A673 (cell line): ENCODE measurements at regions not wholly inside any gene's neighbourhood (a gene's known extent, or its start where the extent isn't known, plus 50 kb on each side); places are given as distances from the start of the nearest gene placed in this dataset.
A peak's percentile ranks its signal among the peaks of the same experiment; 100 is the strongest.

Source experiments
- BruUV-seq: library from RNA; stranded (reverse); fragments of 400-500 nt; replicated peaks from 2 replicates; lab custom pipeline; 2021; lab: Mats Ljungman, UMichigan
- CTCF ChIA-PET: fragments of 300-600 bp; sonication (Branson Sonifier 250); formaldehyde crosslinking; loops from one replicate; lab custom pipeline; 2022; ENCODE audit warnings: antibody characterized with exemption; lab: Charles Lee
- POLR2A ChIA-PET: fragments of 300-600 bp; sonication (Branson Sonifier 250); formaldehyde crosslinking; loops from one replicate; lab custom pipeline; 2022; ENCODE audit warnings: antibody characterized with exemption; ENCODE audit not compliant: low non-redundant PET; lab: Charles Lee
- DNase-seq: peaks from one replicate; pipeline ENCODE4 v3.0.0-alpha.2; 2015; ENCODE audit warnings: low spot score
- H3K27ac ChIP-seq: fragments of 200-600 bp; sonication (generic); 2 replicates; pipeline ENCODE4 v1.5.1; 2016; ENCODE audit warnings: mixed run types, low read depth, mild to moderate bottlenecking, mixed read lengths, antibody characterized with exemption, low read length; ENCODE audit not compliant: poor library complexity, severe bottlenecking
- H3K27me3 ChIP-seq: fragments of 200-600 bp; sonication (generic); replicated peaks from 2 replicates; pipeline ENCODE4 v1.6.1; 2017; ENCODE audit warnings: mixed run types, low read depth, mild to moderate bottlenecking, mixed read lengths, antibody characterized with exemption, low read length; ENCODE audit not compliant: insufficient read depth, poor library complexity
- H3K36me3 ChIP-seq: fragments of 200-600 bp; sonication (generic); 2 replicates; pipeline ENCODE4 v1.6.1; 2016; ENCODE audit warnings: mixed run types, mild to moderate bottlenecking, mixed read lengths, antibody characterized with exemption, low read length; ENCODE audit not compliant: insufficient read depth, poor library complexity, severe bottlenecking
- H3K4me1 ChIP-seq: fragments of 200-600 bp; sonication (generic); 2 replicates; pipeline ENCODE4 v1.6.1; 2017; ENCODE audit warnings: mixed run types, mild to moderate bottlenecking, mixed read lengths, antibody characterized with exemption, low read length; ENCODE audit not compliant: insufficient read depth, poor library complexity, severe bottlenecking
- H3K4me3 ChIP-seq: fragments of 200-600 bp; sonication (generic); 2 replicates; pipeline ENCODE4 v1.5.1; 2016; ENCODE audit warnings: low read depth, mixed run types, mild to moderate bottlenecking, mixed read lengths, low read length; ENCODE audit not compliant: poor library complexity, severe bottlenecking
- H3K9me3 ChIP-seq: fragments of 200-600 bp; sonication (generic); 2 replicates; pipeline ENCODE4 v1.6.1; 2016; ENCODE audit warnings: mixed run types, low read depth, mild to moderate bottlenecking, mixed read lengths, antibody characterized with exemption, low read length; ENCODE audit not compliant: poor library complexity, severe bottlenecking
- EZH2 ChIP-seq: fragments of 200-600 bp; sonication (generic); IDR thresholded peaks from 2 replicates; pipeline ENCODE4 v1.6.1; 2017; ENCODE audit warnings: borderline replicate concordance, low read depth, mild to moderate bottlenecking, mixed read lengths, antibody characterized with exemption, low read length; ENCODE audit not compliant: poor library complexity, severe bottlenecking
- intact Hi-C: fragments of 100-400 bp; cut with micrococcal nuclease; formaldehyde crosslinking; loops from one replicate; pipeline ENCODE4 v1.10.0; 2022; ENCODE audit not compliant: unreplicated experiment
- TF ChIP-seq, protein P1 (sequence below): fragments of 300-800, 200-600 bp; sonication (generic); conservative IDR thresholded peaks from 2 replicates; pipeline ENCODE4 v1.5.1; 2017; ENCODE audit warnings: low read depth, mild to moderate bottlenecking, antibody characterized with exemption, low read length, moderate library complexity, mixed read lengths

DNA sequence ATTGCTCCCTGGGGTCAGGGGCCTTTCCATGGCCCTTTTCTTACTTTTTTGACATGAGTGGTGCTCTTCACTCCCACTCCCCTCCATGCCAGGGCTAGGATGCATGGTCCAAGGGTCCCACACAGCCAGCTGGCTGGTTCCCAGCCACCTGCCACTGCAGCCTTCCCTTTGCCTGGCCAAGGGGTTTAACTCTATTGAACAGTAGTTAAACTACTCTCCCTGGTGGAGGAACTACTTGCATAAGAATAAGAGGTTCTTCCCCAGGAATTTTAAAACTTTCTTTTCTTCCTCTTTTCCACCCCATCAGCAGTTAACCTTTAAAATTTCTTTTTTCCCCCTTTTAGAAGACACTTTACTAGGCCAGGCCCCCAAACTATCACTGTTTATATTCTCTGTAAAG is 1532.8 kb upstream of the ACO1 start:
- no peak overlapping the region for H3K27ac ChIP-seq
- ChIA-PET POLR2A (no interaction called here), CTCF (no interaction called here)
- no peak overlapping the region for H3K4me3 ChIP-seq
- DNase-seq: no peak
- BruUV-seq: no TSS peak
- H3K4me1 ChIP-seq: no peaks in the 10 kb centered on the region
- intact Hi-C loops: no loop called here
- H3K9me3 ChIP-seq: no peaks in the 10 kb centered on the region
- no peaks in the 10 kb centered on the region for H3K36me3 ChIP-seq
- no peaks in the 10 kb centered on the region for H3K27me3 ChIP-seq
- TF ChIP-seq, protein P1, sequence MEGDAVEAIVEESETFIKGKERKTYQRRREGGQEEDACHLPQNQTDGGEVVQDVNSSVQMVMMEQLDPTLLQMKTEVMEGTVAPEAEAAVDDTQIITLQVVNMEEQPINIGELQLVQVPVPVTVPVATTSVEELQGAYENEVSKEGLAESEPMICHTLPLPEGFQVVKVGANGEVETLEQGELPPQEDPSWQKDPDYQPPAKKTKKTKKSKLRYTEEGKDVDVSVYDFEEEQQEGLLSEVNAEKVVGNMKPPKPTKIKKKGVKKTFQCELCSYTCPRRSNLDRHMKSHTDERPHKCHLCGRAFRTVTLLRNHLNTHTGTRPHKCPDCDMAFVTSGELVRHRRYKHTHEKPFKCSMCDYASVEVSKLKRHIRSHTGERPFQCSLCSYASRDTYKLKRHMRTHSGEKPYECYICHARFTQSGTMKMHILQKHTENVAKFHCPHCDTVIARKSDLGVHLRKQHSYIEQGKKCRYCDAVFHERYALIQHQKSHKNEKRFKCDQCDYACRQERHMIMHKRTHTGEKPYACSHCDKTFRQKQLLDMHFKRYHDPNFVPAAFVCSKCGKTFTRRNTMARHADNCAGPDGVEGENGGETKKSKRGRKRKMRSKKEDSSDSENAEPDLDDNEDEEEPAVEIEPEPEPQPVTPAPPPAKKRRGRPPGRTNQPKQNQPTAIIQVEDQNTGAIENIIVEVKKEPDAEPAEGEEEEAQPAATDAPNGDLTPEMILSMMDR: no peak
- TF ChIP-seq EZH2: no peak

DNA sequence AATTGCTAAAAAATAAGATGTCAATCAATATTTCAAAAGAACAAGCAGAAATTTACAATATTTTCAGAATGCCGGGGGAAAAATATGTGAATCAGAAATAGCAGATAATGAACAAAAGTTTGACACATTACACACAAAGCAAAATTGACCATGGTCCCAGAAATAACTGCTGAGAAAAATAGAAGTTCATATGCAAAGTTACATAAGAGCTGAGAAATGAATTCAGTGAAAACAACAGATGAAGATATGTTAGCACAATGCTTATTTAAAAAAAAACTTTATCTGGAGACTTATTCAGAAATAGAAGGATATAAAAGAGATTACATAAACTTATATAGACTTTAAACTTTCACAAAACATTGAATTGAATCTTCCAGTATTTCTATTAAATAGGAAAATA is 1483.7 kb upstream of the ACO1 start:
- intact Hi-C loops: no loop called here
- Histone ChIP-seq H3K27ac (no peak overlapping the region), H3K27me3 (no peaks in the 10 kb centered on the region), H3K9me3 (no peaks in the 10 kb centered on the region), H3K4me1 (no peaks in the 10 kb centered on the region), H3K4me3 (no peak overlapping the region), H3K36me3 (no peaks in the 10 kb centered on the region)
- no peak for DNase-seq
- no peak for TF ChIP-seq EZH2
- TF ChIP-seq, protein P1: no peak
- ChIA-PET POLR2A (no interaction called here), CTCF (no interaction called here)
- BruUV-seq: no TSS peak

DNA sequence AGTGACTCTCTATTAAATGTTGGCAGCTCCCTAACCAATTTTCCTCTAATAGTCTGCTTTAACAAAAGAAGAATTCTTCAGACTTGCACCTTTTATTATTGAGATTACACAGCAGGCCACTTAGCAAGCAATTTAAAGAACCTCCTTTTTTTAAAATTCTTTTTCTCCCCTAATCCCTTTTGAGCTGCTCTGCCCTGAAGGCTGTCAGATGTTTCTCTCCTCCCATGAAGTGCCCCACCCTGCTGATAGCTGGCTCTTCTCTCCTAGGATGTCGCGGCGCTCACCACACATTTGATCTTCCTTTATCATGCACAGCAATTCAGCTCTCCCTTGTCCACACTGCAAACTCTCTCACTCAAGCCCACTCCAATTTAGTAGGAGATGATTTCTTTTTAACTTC is 1471.1 kb upstream of the ACO1 start:
- no peak for TF ChIP-seq EZH2
- TF ChIP-seq, protein P1: no peak

More for the DNA sequence above, 1471.1 kb upstream of the ACO1 start:
- DNase-seq: peak; percentile 2
- Histone ChIP-seq H3K4me1 (no peaks in the 10 kb centered on the region), H3K36me3 (no peaks in the 10 kb centered on the region), H3K4me3 (no peak overlapping the region), H3K9me3 (no peaks in the 10 kb centered on the region), H3K27me3 (no peaks in the 10 kb centered on the region), H3K27ac (no peak overlapping the region)
- no TSS peak for BruUV-seq
- intact Hi-C loops: no loop called here
- CTCF ChIA-PET: interaction anchor here (0.7 kb wide), 1 partner anchor 12 kb away, joined by 8 read pairs; no protein-coding TSS in a partner anchor
- POLR2A ChIA-PET: no interaction called here
